ENCODE measurements at regions not wholly inside any gene's neighbourhood (a gene's known extent, or its start where the extent isn't known, plus 50 kb on each side); places are given as distances from the start of the nearest gene placed in this dataset.

DNA sequence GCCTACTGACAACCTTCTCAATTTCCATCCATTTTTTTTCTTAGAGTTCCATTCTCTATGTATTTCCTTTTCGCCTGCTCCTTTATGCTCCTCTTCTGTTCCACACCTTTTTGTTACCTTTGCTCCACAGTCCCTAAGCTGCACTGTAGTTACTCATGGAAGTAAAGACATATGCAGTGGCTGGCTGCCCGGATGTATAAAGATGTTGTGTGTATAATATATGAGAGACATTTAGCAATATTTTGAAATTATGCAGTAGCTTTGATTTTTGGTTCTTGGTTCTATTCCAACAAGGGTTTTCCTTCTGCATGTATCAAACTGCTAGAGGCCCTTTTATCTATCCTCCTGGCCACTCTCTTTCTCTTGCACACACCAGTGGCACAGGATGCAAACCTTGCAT lies 234.9 kb downstream of the DOK5 start:
- FAIRE-seq (no peak), DNase-seq (ENCODE audit: low spot score) (no peak)

DNA sequence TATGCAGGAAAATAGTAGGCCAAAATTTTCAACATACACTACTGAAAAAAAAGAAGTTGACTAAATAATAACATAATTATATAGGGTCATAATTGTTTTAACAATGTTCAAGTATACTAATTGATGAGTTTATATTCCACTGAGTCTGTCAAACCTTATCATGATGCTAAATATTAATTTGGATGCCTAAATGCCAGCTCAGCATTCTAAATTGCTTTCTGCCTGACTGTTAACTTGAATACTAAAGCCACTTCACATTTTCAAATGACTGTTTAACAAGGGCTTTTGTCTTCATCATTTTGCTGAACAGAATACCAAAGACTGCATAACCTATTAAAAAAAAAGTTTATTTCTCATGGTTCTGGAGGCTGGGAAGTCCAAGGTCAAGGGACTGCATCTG lies 232.8 kb downstream of the DOK5 start:
- DNase-seq (ENCODE audit: low spot score) (no peak), FAIRE-seq (no peak)

DNA sequence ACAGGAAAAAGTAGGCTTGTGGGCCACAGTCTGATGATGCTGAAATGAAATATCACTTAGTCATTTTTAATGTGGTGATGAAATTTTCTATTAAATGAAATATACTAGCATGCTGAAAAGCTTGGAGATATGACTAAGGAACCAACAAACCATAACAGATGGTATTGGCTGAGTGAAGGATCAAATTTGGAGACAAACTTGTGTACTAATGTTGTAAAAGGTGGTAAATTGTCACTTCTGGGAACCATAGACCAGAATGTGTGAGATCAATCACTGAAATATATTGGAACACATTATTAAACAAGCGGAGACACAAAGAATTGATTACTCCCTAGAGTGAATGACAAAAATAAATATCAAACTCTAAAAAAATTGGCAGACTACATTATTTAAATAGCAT lies 232.4 kb downstream of the DOK5 start:
- DNase-seq (ENCODE audit: low spot score): no peak
- no peak for FAIRE-seq

DNA sequence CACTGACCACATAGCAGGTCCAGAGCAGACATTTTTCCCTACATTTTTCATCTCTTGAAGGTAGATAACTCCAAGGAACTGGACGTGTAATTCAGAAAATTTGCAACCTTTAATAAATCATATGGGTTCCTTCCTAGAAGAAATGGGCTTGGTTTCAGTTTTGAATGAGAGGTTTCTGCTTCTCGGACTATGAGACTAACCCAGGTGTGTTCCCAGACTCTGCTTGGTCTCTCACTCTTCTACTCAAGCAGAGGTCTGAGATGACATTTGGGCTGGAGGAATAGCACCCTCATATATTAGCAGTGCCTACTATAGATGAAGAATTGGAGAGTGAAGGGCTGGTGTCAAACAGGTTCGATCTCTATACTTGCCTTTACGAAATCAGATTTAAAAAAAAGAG lies 231.2 kb downstream of the DOK5 start:
- FAIRE-seq (no peak), DNase-seq (ENCODE audit: low spot score) (no peak)

DNA sequence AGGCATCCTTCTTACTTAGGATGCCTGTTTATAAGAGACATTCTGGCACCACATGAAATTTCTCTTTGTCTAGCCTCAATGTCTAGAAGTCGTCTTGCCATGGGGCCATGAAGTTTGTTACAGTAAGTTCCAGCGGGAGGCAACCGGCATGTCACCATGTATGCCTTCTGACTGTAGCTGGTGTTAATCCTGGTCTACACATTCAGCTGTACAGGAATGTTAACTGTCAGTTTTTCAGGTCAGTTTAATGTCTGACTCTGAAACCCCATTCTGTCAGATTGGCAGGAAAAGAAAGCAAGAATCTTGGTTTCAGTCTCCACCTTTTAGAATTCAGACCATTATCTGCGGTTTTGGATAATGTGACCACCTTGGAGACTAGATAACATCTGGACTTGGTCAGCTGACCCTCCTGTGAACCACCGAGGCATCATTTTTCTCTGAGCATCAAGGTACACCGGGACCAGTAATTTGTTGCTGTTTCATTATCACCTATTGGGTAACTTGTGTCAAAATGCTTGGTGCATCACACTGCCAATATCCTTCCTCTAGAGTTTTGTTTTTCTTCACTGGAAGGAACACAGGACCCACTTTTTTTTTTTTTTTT lies 228.7 kb downstream of the DOK5 start:
- DNase-seq (ENCODE audit: low spot score) (no peak), FAIRE-seq (no peak)
